GM12873 (cell line): ENCODE measurements at regions not wholly inside any gene's neighbourhood (a gene's known extent, or its start where the extent isn't known, plus 50 kb on each side); places are given as distances from the start of the nearest gene placed in this dataset.

Source experiments
- CTCF ChIP-seq: IDR thresholded peaks from 2 replicates; pipeline ENCODE4 v1.5.1; 2012; ENCODE audit warnings: low read depth, mild to moderate bottlenecking, moderate library complexity, low read length, control low read depth; ENCODE audit not compliant: insufficient read depth; ENCODE audit errors: missing control alignments

- TF ChIP-seq CTCF: no peak
Observed at GRCh38 chr5:96151891-96152290, 190.2 kb upstream of the ELL2 start.

- no peak for TF ChIP-seq CTCF
Observed at GRCh38 chr5:96150007-96150406, 188.4 kb upstream of the ELL2 start.

GRCh38 chr5:96149546-96149945 lies 187.9 kb upstream of the ELL2 start:
- TF ChIP-seq CTCF: no peak

GRCh38 chr5:96149021-96149420 lies 187.4 kb upstream of the ELL2 start:
- TF ChIP-seq CTCF: no peak

GRCh38 chr5:96148376-96148775 lies 186.7 kb upstream of the ELL2 start:
- no peak for TF ChIP-seq CTCF

GRCh38 chr5:96147866-96148265 lies 186.2 kb upstream of the ELL2 start:
- TF ChIP-seq CTCF: no peak

- no peak for TF ChIP-seq CTCF
Observed at GRCh38 chr5:96146675-96147074, 185.0 kb upstream of the ELL2 start.
